DOHH2 (cell line): ENCODE measurements at regions not wholly inside any gene's neighbourhood (a gene's known extent, or its start where the extent isn't known, plus 50 kb on each side); places are given as distances from the start of the nearest gene placed in this dataset.
"Not testable (repeated sequence)": the region's sequence is repeated elsewhere in the genome, so short reads cannot be mapped to it uniquely, and the experiment has no call there.

Experiments
- H3F3A ChIP-seq: fragments of 200-600 bp; sonication (generic), shearing (Covaris generic); 2 replicates; pipeline ENCODE4 v1.6.0; 2016; ENCODE audit warnings: antibody characterized with exemption, mild to moderate bottlenecking; ENCODE audit not compliant: control insufficient read depth, insufficient read depth
- H3K27ac ChIP-seq: fragments of 200-600 bp; sonication (generic); 2 replicates; pipeline ENCODE4 v1.5.1; 2014; ENCODE audit warnings: low read depth, mild to moderate bottlenecking, low read length, moderate library complexity
- H3K27me3 ChIP-seq: fragments of 200-600 bp; sonication (generic); 2 replicates; pipeline ENCODE4 v1.6.1; 2014; ENCODE audit warnings: mild to moderate bottlenecking, low read length, mixed read lengths; ENCODE audit not compliant: control insufficient read depth
- H3K36me3 ChIP-seq: fragments of 200-600 bp; sonication (generic); 2 replicates; pipeline ENCODE4 v1.6.1; 2014; ENCODE audit warnings: mild to moderate bottlenecking, low read length, moderate library complexity, mixed read lengths; ENCODE audit not compliant: control insufficient read depth
- H3K4me1 ChIP-seq: fragments of 200-600 bp; sonication (generic); 2 replicates; pipeline ENCODE4 v1.6.1; 2014; ENCODE audit warnings: mild to moderate bottlenecking, low read length, mixed read lengths; ENCODE audit not compliant: control insufficient read depth
- H3K4me2 ChIP-seq: fragments of 200-600 bp; sonication (generic); 2 replicates; pipeline ENCODE4 v1.6.0; 2014; ENCODE audit warnings: mild to moderate bottlenecking, low read length, moderate library complexity
- H3K4me3 ChIP-seq: fragments of 200-600 bp; sonication (generic); 2 replicates; pipeline ENCODE4 v1.5.1; 2014; ENCODE audit warnings: mild to moderate bottlenecking, low read length, mixed read lengths
- H3K79me2 ChIP-seq: fragments of 200-600 bp; sonication (generic); 2 replicates; pipeline ENCODE4 v1.6.1; 2014; ENCODE audit warnings: mild to moderate bottlenecking, low read length, mixed read lengths; ENCODE audit not compliant: control insufficient read depth
- H3K9me2 ChIP-seq: fragments of 200-600 bp; sonication (generic); replicated peaks from 2 replicates; pipeline ENCODE4 v1.6.1; 2014; ENCODE audit warnings: mild to moderate bottlenecking, low read length, mixed read lengths; ENCODE audit not compliant: control insufficient read depth
- H3K9me3 ChIP-seq: fragments of 200-600 bp; sonication (generic); 2 replicates; pipeline ENCODE4 v1.6.1; 2014; ENCODE audit warnings: antibody characterized with exemption, low read length, mixed read lengths; ENCODE audit not compliant: control insufficient read depth, insufficient read depth
- H4K20me1 ChIP-seq: fragments of 200-600 bp; sonication (generic); 2 replicates; pipeline ENCODE4 v1.6.0; 2014; ENCODE audit warnings: low read depth, mild to moderate bottlenecking, antibody characterized with exemption, low read length, moderate library complexity; ENCODE audit not compliant: control insufficient read depth, insufficient read depth
- CTCF ChIP-seq: fragments of 200-600 bp; sonication (generic); IDR thresholded peaks from one replicate; pipeline ENCODE4 v1.5.1; 2014; ENCODE audit warnings: antibody characterized with exemption, mild to moderate bottlenecking, low read depth, low read length; ENCODE audit not compliant: poor library complexity, severe bottlenecking
- EZH2phosphoT487 ChIP-seq: fragments of 200-600 bp; sonication (generic); IDR thresholded peaks from 2 replicates; pipeline ENCODE4 v1.6.1; 2017; ENCODE audit warnings: borderline replicate concordance, mild to moderate bottlenecking, antibody characterized with exemption, low read length, moderate library complexity, mixed read lengths

- TF ChIP-seq CTCF (peak; percentile 68), EZH2phosphoT487 (no peak)
- Histone ChIP-seq H3K27me3 (no peaks in the 10 kb centered on the region), H3K4me2 (no peak overlapping the region), H3K9me3 (no peaks in the 10 kb centered on the region), H3K4me3 (no peak overlapping the region), H3K36me3 (no peaks in the 10 kb centered on the region), H3K4me1 (no peaks in the 10 kb centered on the region), H3K79me2 (no peaks in the 10 kb centered on the region), H4K20me1 (no peaks in the 10 kb centered on the region), H3F3A (no peaks in the 10 kb centered on the region), H3K9me2 (no peaks in the 10 kb centered on the region), H3K27ac (no peak overlapping the region)
Observed at GRCh38 chr22:34414467-34415440, 494.5 kb upstream of the LARGE1 start.

GRCh38 chr22:34416022-34416860, 496.0 kb upstream of the LARGE1 start:
- Histone ChIP-seq H4K20me1 (no peaks in the 10 kb centered on the region), H3K4me2 (no peak overlapping the region), H3K79me2 (no peaks in the 10 kb centered on the region), H3K36me3 (no peaks in the 10 kb centered on the region), H3K27ac (no peak overlapping the region), H3K9me2 (no peaks in the 10 kb centered on the region), H3K4me3 (no peak overlapping the region), H3K4me1 (no peaks in the 10 kb centered on the region), H3K27me3 (no peaks in the 10 kb centered on the region), H3F3A (no peaks in the 10 kb centered on the region), H3K9me3 (no peaks in the 10 kb centered on the region)
- no peak for TF ChIP-seq CTCF
- no peak for TF ChIP-seq EZH2phosphoT487

- H3K27ac ChIP-seq, H3F3A ChIP-seq, H3K79me2 ChIP-seq, H3K36me3 ChIP-seq, H3K4me1 ChIP-seq, H3K9me2 ChIP-seq, H3K4me3 ChIP-seq, H3K4me2 ChIP-seq, H4K20me1 ChIP-seq, H3K27me3 ChIP-seq, H3K9me3 ChIP-seq: not testable (repeated sequence)
Observed at GRCh38 chr22:34422948-34423347, 502.7 kb upstream of the LARGE1 start.
